DMS114 treated with DMSO at 0.1 percent for 48 hours (cell line): ENCODE measurements at regions not wholly inside any gene's neighbourhood (a gene's known extent, or its start where the extent isn't known, plus 50 kb on each side); places are given as distances from the start of the nearest gene placed in this dataset.

Source experiments
- DNase-seq: peaks from one replicate; lab custom pipeline; 2025; ENCODE audit not compliant: unreplicated experiment; lab: John Stamatoyannopoulos, UW

GRCh38 chr7:130927062-130927461, 193.1 kb upstream of the KLF14 start:
- no peak for DNase-seq

- no peak for DNase-seq
Observed at GRCh38 chr7:130927564-130927963, 193.6 kb upstream of the KLF14 start.

- DNase-seq, result no peak
Observed at GRCh38 chr7:130929896-130930659, 196.1 kb upstream of the KLF14 start.

- no peak for DNase-seq
Observed at GRCh38 chr7:130930681-130931080, 196.7 kb upstream of the KLF14 start.

- no peak for DNase-seq
Observed at GRCh38 chr7:130931423-130931822, 197.4 kb upstream of the KLF14 start.

- DNase-seq, result no peak
Observed at GRCh38 chr7:130932088-130932487, 198.1 kb upstream of the KLF14 start.

- DNase-seq, result no peak
Observed at GRCh38 chr7:130932667-130933432, 198.8 kb upstream of the KLF14 start.

GRCh38 chr7:130933919-130934318, 199.9 kb upstream of the KLF14 start:
- DNase-seq, result no peak

- DNase-seq, result no peak
Observed at GRCh38 chr7:130935564-130936157, 201.7 kb upstream of the KLF14 start.

GRCh38 chr7:130936202-130936931, 202.4 kb upstream of the KLF14 start:
- DNase-seq, result no peak

- no peak for DNase-seq
Observed at GRCh38 chr7:130937016-130937415, 203.0 kb upstream of the KLF14 start.

- DNase-seq, result no peak
Observed at GRCh38 chr7:130937830-130938229, 203.8 kb upstream of the KLF14 start.

- no peak for DNase-seq
Observed at GRCh38 chr7:130938661-130939060, 204.7 kb upstream of the KLF14 start.

GRCh38 chr7:130939321-130940095, 205.5 kb upstream of the KLF14 start:
- no peak for DNase-seq

GRCh38 chr7:130940326-130940725, 206.3 kb upstream of the KLF14 start:
- DNase-seq, result no peak

GRCh38 chr7:130940907-130941306, 206.9 kb upstream of the KLF14 start:
- no peak for DNase-seq

- DNase-seq, result peak; percentile 13
Observed at GRCh38 chr7:130941322-130942210, 207.6 kb upstream of the KLF14 start.

GRCh38 chr7:130942211-130942964, 208.4 kb upstream of the KLF14 start:
- DNase-seq, result no peak

- DNase-seq, result no peak
Observed at GRCh38 chr7:130943336-130943901, 209.4 kb upstream of the KLF14 start.
